Vagina (tissue), 2 donors: ENCODE measurements at regions not wholly inside any gene's neighbourhood (a gene's known extent, or its start where the extent isn't known, plus 50 kb on each side); places are given as distances from the start of the nearest gene placed in this dataset.

ENCODE experiments used
- DNase-seq, 2 donors: peaks; one replicate each; pipeline ENCODE4 v3.0.0-alpha.2; 2017; ENCODE audit errors: extremely low spot score in 2 of 2
- H3K27ac ChIP-seq: fragments of 200-600 bp; sonication (generic); one replicate; pipeline ENCODE4 v1.5.1; 2019
- H3K27me3 ChIP-seq: fragments of 200-600 bp; sonication (generic); one replicate; pipeline ENCODE4 v1.5.1; 2019
- H3K36me3 ChIP-seq, 2 donors: fragments of 200-600 bp; sonication (generic); one replicate each; pipeline ENCODE4 v1.5.1; 2017 to 2019
- H3K4me1 ChIP-seq: fragments of 200-600 bp; sonication (generic); one replicate; pipeline ENCODE4 v1.5.1; 2019
- H3K4me3 ChIP-seq, 2 donors: fragments of 200-600 bp; sonication (generic); 1 replicate in 1 of 2; 2 replicates in 1 of 2; pipeline ENCODE4 v1.5.1; 2016 to 2019
- H3K9me3 ChIP-seq: fragments of 200-600 bp; sonication (generic); one replicate; pipeline ENCODE4 v1.5.1; 2019
- POLR2A ChIP-seq, 2 donors: fragments of 450-650 bp; IDR thresholded peaks; one replicate each; pipeline ENCODE4 v1.6.1; 2017; ENCODE audit warnings: antibody characterized with exemption in 2 of 2, mild to moderate bottlenecking in 2 of 2, moderate library complexity in 2 of 2
- POLR2AphosphoS5 ChIP-seq, 2 donors: sonication (generic); formaldehyde crosslinking; IDR thresholded peaks; one replicate each; pipeline ENCODE4 v1.9.0; 2017; ENCODE audit warnings: antibody characterized with exemption in 2 of 2, mild to moderate bottlenecking in 2 of 2, low read depth in 1 of 2; ENCODE audit not compliant: insufficient read depth in 1 of 2
- intact Hi-C: fragments of 100-400 bp; cut with DNase I; formaldehyde crosslinking; loops from one replicate; pipeline ENCODE4 v1.15.1; 2023
- TF ChIP-seq, protein P1 (sequence below), 3 experiments: fragments of 450-650 bp in 2 of 3; fragments of 200-600 bp in 1 of 3; sonication (generic) in 1 of 3; IDR thresholded peaks; one replicate each; pipeline ENCODE4 v1.5.1; 2017 to 2019; ENCODE audit warnings: antibody characterized with exemption in 3 of 3, mild to moderate bottlenecking in 2 of 3, moderate library complexity in 2 of 3

DNA sequence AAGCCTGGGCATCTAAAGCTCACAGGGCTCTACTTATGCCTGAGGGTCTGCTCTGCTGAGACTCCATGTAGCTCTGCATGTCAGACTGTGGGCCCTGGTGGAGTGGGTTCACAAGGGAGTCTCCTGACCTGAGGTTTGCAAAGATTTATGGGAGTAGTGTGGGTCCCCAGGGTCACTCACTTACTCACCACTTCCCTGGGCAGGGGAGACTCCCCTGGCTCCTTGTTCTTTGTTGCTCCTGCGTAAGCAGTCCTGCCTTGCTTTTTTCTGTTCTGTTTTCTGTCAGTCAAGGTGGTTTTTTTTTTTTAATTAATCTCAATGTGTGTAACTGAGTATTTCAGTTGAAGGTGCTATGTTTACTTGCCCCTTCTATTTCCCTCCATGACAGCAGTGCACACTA is 256.6 kb downstream of the TMEM38B start:
- intact Hi-C loops = no loop called here
- DNase-seq = no peak
- no peak overlapping the region for H3K27ac ChIP-seq
- H3K9me3 ChIP-seq = no peaks in the 10 kb centered on the region
- no peaks in the 10 kb centered on the region for H3K27me3 ChIP-seq
- TF ChIP-seq POLR2A (IDR thresholded peaks at IDR 0.05) (no peak), POLR2AphosphoS5 (IDR thresholded peaks at IDR 0.05; ENCODE audit: insufficient read depth in 1 of 2, low read depth in 1 of 2) (no peak)
- TF ChIP-seq, protein P1, sequence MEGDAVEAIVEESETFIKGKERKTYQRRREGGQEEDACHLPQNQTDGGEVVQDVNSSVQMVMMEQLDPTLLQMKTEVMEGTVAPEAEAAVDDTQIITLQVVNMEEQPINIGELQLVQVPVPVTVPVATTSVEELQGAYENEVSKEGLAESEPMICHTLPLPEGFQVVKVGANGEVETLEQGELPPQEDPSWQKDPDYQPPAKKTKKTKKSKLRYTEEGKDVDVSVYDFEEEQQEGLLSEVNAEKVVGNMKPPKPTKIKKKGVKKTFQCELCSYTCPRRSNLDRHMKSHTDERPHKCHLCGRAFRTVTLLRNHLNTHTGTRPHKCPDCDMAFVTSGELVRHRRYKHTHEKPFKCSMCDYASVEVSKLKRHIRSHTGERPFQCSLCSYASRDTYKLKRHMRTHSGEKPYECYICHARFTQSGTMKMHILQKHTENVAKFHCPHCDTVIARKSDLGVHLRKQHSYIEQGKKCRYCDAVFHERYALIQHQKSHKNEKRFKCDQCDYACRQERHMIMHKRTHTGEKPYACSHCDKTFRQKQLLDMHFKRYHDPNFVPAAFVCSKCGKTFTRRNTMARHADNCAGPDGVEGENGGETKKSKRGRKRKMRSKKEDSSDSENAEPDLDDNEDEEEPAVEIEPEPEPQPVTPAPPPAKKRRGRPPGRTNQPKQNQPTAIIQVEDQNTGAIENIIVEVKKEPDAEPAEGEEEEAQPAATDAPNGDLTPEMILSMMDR (IDR thresholded peaks at IDR 0.05) = no peak
- no peaks in the 10 kb centered on the region for H3K36me3 ChIP-seq
- no peak overlapping the region for H3K4me3 ChIP-seq
- no peaks in the 10 kb centered on the region for H3K4me1 ChIP-seq

DNA sequence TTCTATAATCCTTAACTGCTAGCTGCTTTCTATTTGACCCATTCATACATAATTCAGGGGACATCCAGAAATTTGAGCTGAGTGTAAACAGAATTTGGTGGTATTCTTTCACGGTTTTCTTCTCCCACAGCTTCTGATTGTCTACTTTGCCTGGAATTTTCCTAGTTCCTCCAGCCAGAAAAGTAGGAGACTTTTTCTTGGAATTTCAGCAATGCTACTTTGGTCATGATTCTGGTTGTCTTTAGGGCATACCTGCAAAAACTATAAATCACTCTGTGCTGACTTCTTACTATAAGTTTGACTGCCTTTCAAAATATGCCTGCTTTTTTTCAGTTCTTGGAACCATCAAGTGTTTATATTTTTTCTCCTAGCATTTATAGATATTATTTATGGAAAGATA is 260.2 kb downstream of the TMEM38B start:
- no peaks in the 10 kb centered on the region for H3K27me3 ChIP-seq
- no peak overlapping the region for H3K27ac ChIP-seq
- no peaks in the 10 kb centered on the region for H3K9me3 ChIP-seq
- intact Hi-C loops = no loop called here
- no peak for DNase-seq
- TF ChIP-seq, protein P1 (IDR thresholded peaks at IDR 0.05) = no peak
- no peak for TF ChIP-seq POLR2A (IDR thresholded peaks at IDR 0.05)
- TF ChIP-seq POLR2AphosphoS5 (IDR thresholded peaks at IDR 0.05; ENCODE audit: insufficient read depth in 1 of 2, low read depth in 1 of 2) = no peak
- H3K4me3 ChIP-seq = no peak overlapping the region
- H3K4me1 ChIP-seq = no peaks in the 10 kb centered on the region
- H3K36me3 ChIP-seq = no peaks in the 10 kb centered on the region

DNA sequence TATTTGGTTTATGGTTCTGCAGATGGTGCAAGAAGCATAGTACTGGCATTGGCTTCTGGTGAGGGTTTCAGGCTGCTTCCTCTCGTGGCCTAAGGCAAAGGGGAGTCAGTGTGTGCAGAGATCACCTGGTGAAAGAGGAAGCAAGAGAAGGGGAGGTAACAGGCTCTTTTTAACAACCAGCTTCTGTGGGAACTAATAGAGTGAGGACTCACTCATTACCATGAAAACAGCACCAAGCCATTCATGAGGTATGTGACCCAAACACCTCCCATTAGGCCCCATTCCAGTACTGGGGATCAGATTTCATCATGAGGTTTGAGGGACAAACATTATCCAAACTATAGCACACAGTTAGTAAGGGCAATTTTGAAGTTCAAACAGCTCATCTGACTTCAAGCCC is 263.5 kb downstream of the TMEM38B start:
- intact Hi-C loops = no loop called here
- H3K27ac ChIP-seq = no peak overlapping the region
- no peak overlapping the region for H3K4me3 ChIP-seq
- TF ChIP-seq, protein P1 (IDR thresholded peaks at IDR 0.05) = no peak
- no peak for TF ChIP-seq POLR2A (IDR thresholded peaks at IDR 0.05)
- TF ChIP-seq POLR2AphosphoS5 (IDR thresholded peaks at IDR 0.05; ENCODE audit: insufficient read depth in 1 of 2, low read depth in 1 of 2) = no peak
- no peaks in the 10 kb centered on the region for H3K27me3 ChIP-seq
- no peaks in the 10 kb centered on the region for H3K36me3 ChIP-seq
- DNase-seq = no peak
- H3K9me3 ChIP-seq = no peaks in the 10 kb centered on the region
- H3K4me1 ChIP-seq = no peaks in the 10 kb centered on the region

DNA sequence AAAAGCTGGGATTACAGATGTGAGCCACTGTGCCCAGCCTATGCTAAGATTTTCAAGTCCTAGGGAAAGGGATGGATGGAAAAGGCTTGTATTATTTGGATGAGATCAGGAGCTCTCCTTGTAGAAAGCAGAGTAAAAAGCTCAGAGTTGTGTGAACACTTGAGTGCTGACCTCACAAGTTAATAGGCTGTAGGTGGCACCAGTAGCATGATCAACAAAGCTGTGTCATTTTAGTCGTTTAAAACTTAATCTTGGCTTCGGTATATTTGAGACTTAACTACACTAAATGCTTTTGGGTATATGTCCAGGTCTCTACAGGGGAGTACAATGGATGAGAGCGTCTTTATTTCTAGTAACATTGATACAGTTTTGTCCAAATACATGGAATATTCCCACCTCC is 264.2 kb downstream of the TMEM38B start:
- H3K4me3 ChIP-seq = no peak overlapping the region
- H3K4me1 ChIP-seq = no peaks in the 10 kb centered on the region
- H3K9me3 ChIP-seq = no peaks in the 10 kb centered on the region
- no peaks in the 10 kb centered on the region for H3K36me3 ChIP-seq
- no peaks in the 10 kb centered on the region for H3K27me3 ChIP-seq
- no peak overlapping the region for H3K27ac ChIP-seq
- no peak for DNase-seq
- intact Hi-C loops = no loop called here
- TF ChIP-seq POLR2A (IDR thresholded peaks at IDR 0.05) (no peak), POLR2AphosphoS5 (IDR thresholded peaks at IDR 0.05; ENCODE audit: insufficient read depth in 1 of 2, low read depth in 1 of 2) (no peak)
- TF ChIP-seq, protein P1 (IDR thresholded peaks at IDR 0.05) = no peak

DNA sequence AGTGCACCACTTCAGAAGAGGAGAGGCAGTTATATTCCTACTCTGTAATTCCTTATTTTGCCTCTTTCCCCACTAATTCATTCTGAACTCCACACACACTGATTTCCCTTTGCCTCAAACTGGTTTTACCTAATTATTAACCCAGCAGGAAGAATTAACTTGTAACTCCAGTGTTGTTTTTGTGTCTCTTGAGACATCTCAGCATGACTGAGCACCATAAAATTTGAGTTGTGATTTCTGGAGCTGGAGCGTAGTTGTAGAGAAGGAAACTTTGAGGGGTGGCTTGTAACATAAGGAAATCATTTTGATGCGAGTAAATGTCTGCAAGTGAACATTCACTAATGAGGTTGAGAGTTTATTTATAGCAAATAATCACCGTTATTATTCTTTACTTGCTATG is 265.2 kb downstream of the TMEM38B start:
- Histone ChIP-seq H3K27me3 (no peaks in the 10 kb centered on the region), H3K9me3 (no peaks in the 10 kb centered on the region), H3K4me3 (no peak overlapping the region), H3K36me3 (no peaks in the 10 kb centered on the region), H3K27ac (no peak overlapping the region), H3K4me1 (no peaks in the 10 kb centered on the region)
- DNase-seq = no peak
- TF ChIP-seq POLR2A (IDR thresholded peaks at IDR 0.05) (no peak), POLR2AphosphoS5 (IDR thresholded peaks at IDR 0.05; ENCODE audit: insufficient read depth in 1 of 2, low read depth in 1 of 2) (no peak)
- TF ChIP-seq, protein P1 (IDR thresholded peaks at IDR 0.05) = no peak
- intact Hi-C loops = no loop called here
